ENCODE measurements at regions not wholly inside any gene's neighbourhood (a gene's known extent, or its start where the extent isn't known, plus 50 kb on each side); places are given as distances from the start of the nearest gene placed in this dataset.

GRCh38 chr21:16076465-16076864 lies 346.7 kb downstream of the USP25 start:
- no peak for FAIRE-seq
- TF ChIP-seq TAF1 (IDR thresholded peaks at IDR 0.05; ENCODE audit: borderline replicate concordance, low read depth, low read length), result no peak
- no peak for TF ChIP-seq POLR2A (IDR thresholded peaks at IDR 0.05; ENCODE audit: low read depth, low read length)
- no peak for TF ChIP-seq POLR2AphosphoS5 (IDR thresholded peaks at IDR 0.05; ENCODE audit: low read depth, low read length)
- no peak for DNase-seq (ENCODE audit: insufficient read length)

GRCh38 chr21:16078382-16078781 lies 348.6 kb downstream of the USP25 start:
- no peak for FAIRE-seq
- TF ChIP-seq POLR2A (IDR thresholded peaks at IDR 0.05; ENCODE audit: low read depth, low read length) (no peak), TAF1 (IDR thresholded peaks at IDR 0.05; ENCODE audit: borderline replicate concordance, low read depth, low read length) (no peak), POLR2AphosphoS5 (IDR thresholded peaks at IDR 0.05; ENCODE audit: low read depth, low read length) (no peak)

GRCh38 chr21:16079830-16080229 lies 350.0 kb downstream of the USP25 start:
- peak; percentile 30 for FAIRE-seq
- no peak for DNase-seq (ENCODE audit: insufficient read length)
- TF ChIP-seq TAF1 (IDR thresholded peaks at IDR 0.05; ENCODE audit: borderline replicate concordance, low read depth, low read length), result no peak
- no peak for TF ChIP-seq POLR2AphosphoS5 (IDR thresholded peaks at IDR 0.05; ENCODE audit: low read depth, low read length)
- TF ChIP-seq POLR2A (IDR thresholded peaks at IDR 0.05; ENCODE audit: low read depth, low read length), result no peak

More at GRCh38 chr21:16078382-16078781, 348.6 kb downstream of the USP25 start:
- DNase-seq (ENCODE audit: insufficient read length), result no peak

- TF ChIP-seq POLR2A (IDR thresholded peaks at IDR 0.05; ENCODE audit: low read depth, low read length) (no peak), POLR2AphosphoS5 (IDR thresholded peaks at IDR 0.05; ENCODE audit: low read depth, low read length) (no peak), TAF1 (IDR thresholded peaks at IDR 0.05; ENCODE audit: borderline replicate concordance, low read depth, low read length) (no peak)
These were observed 351.5 kb downstream of the USP25 start for GRCh38 chr21:16081304-16081703.

GRCh38 chr21:16082038-16082816 lies 352.4 kb downstream of the USP25 start:
- FAIRE-seq (no peak), DNase-seq (ENCODE audit: insufficient read length) (no peak)

More at GRCh38 chr21:16081304-16081703, 351.5 kb downstream of the USP25 start:
- no peak for FAIRE-seq
- DNase-seq (ENCODE audit: insufficient read length), result no peak

GRCh38 chr21:16084776-16085364 lies 355.1 kb downstream of the USP25 start:
- DNase-seq (ENCODE audit: insufficient read length) (no peak), FAIRE-seq (no peak)
- TF ChIP-seq TAF1 (IDR thresholded peaks at IDR 0.05; ENCODE audit: borderline replicate concordance, low read depth, low read length), result no peak
- TF ChIP-seq POLR2AphosphoS5 (IDR thresholded peaks at IDR 0.05; ENCODE audit: low read depth, low read length), result no peak

More at GRCh38 chr21:16082038-16082816, 352.4 kb downstream of the USP25 start:
- no peak for TF ChIP-seq POLR2A (IDR thresholded peaks at IDR 0.05; ENCODE audit: low read depth, low read length)
- TF ChIP-seq POLR2AphosphoS5 (IDR thresholded peaks at IDR 0.05; ENCODE audit: low read depth, low read length), result no peak
- no peak for TF ChIP-seq TAF1 (IDR thresholded peaks at IDR 0.05; ENCODE audit: borderline replicate concordance, low read depth, low read length)

- FAIRE-seq (no peak), DNase-seq (ENCODE audit: insufficient read length) (no peak)
- TF ChIP-seq POLR2A (IDR thresholded peaks at IDR 0.05; ENCODE audit: low read depth, low read length) (no peak), TAF1 (IDR thresholded peaks at IDR 0.05; ENCODE audit: borderline replicate concordance, low read depth, low read length) (no peak), POLR2AphosphoS5 (IDR thresholded peaks at IDR 0.05; ENCODE audit: low read depth, low read length) (no peak)
These were observed 355.6 kb downstream of the USP25 start for GRCh38 chr21:16085421-16085820.

- TF ChIP-seq TAF1 (IDR thresholded peaks at IDR 0.05; ENCODE audit: borderline replicate concordance, low read depth, low read length) (no peak), POLR2A (IDR thresholded peaks at IDR 0.05; ENCODE audit: low read depth, low read length) (no peak), POLR2AphosphoS5 (IDR thresholded peaks at IDR 0.05; ENCODE audit: low read depth, low read length) (no peak)
- no peak for FAIRE-seq
- DNase-seq (ENCODE audit: insufficient read length), result no peak
These were observed 356.3 kb downstream of the USP25 start for GRCh38 chr21:16086121-16086520.

GRCh38 chr21:16086936-16087335 lies 357.2 kb downstream of the USP25 start:
- DNase-seq (ENCODE audit: insufficient read length) (no peak), FAIRE-seq (no peak)
- TF ChIP-seq POLR2A (IDR thresholded peaks at IDR 0.05; ENCODE audit: low read depth, low read length) (no peak), POLR2AphosphoS5 (IDR thresholded peaks at IDR 0.05; ENCODE audit: low read depth, low read length) (no peak), TAF1 (IDR thresholded peaks at IDR 0.05; ENCODE audit: borderline replicate concordance, low read depth, low read length) (no peak)

- TF ChIP-seq POLR2AphosphoS5 (IDR thresholded peaks at IDR 0.05; ENCODE audit: low read depth, low read length) (no peak), POLR2A (IDR thresholded peaks at IDR 0.05; ENCODE audit: low read depth, low read length) (no peak), TAF1 (IDR thresholded peaks at IDR 0.05; ENCODE audit: borderline replicate concordance, low read depth, low read length) (no peak)
- FAIRE-seq (no peak), DNase-seq (ENCODE audit: insufficient read length) (no peak)
These were observed 357.7 kb downstream of the USP25 start for GRCh38 chr21:16087523-16087922.

- no peak for FAIRE-seq
- DNase-seq (ENCODE audit: insufficient read length), result no peak
- TF ChIP-seq POLR2AphosphoS5 (IDR thresholded peaks at IDR 0.05; ENCODE audit: low read depth, low read length), result no peak
- TF ChIP-seq TAF1 (IDR thresholded peaks at IDR 0.05; ENCODE audit: borderline replicate concordance, low read depth, low read length), result no peak
- no peak for TF ChIP-seq POLR2A (IDR thresholded peaks at IDR 0.05; ENCODE audit: low read depth, low read length)
These were observed 358.3 kb downstream of the USP25 start for GRCh38 chr21:16088056-16088455.

GRCh38 chr21:16095005-16095404 lies 365.2 kb downstream of the USP25 start:
- DNase-seq (ENCODE audit: insufficient read length), result no peak
- no peak for FAIRE-seq
- TF ChIP-seq POLR2AphosphoS5 (IDR thresholded peaks at IDR 0.05; ENCODE audit: low read depth, low read length), result no peak
- TF ChIP-seq POLR2A (IDR thresholded peaks at IDR 0.05; ENCODE audit: low read depth, low read length), result no peak
- no peak for TF ChIP-seq TAF1 (IDR thresholded peaks at IDR 0.05; ENCODE audit: borderline replicate concordance, low read depth, low read length)

Data from GM12892 (cell line).